ENCODE measurements at regions not wholly inside any gene's neighbourhood (a gene's known extent, or its start where the extent isn't known, plus 50 kb on each side); places are given as distances from the start of the nearest gene placed in this dataset.
"Not testable (repeated sequence)": the region's sequence is repeated elsewhere in the genome, so short reads cannot be mapped to it uniquely, and the experiment has no call there.

- H3K9ac ChIP-seq (ENCODE audit: low read length), result no peak overlapping the region
- H3K27me3 ChIP-seq (ENCODE audit: low read depth, low read length), result no peaks in the 10 kb centered on the region
- H3K9me3 ChIP-seq (ENCODE audit: insufficient read depth, low read length), result no peaks in the 10 kb centered on the region
- no peaks in the 10 kb centered on the region for H3K79me2 ChIP-seq (ENCODE audit: low read length)
- H3K27ac ChIP-seq (ENCODE audit: low read length), result no peak overlapping the region
- no peak overlapping the region for H3K4me2 ChIP-seq (ENCODE audit: low read length)
- H3K36me3 ChIP-seq (replicated peaks; ENCODE audit: low read depth, low read length), result no peaks in the 10 kb centered on the region
- no peaks in the 10 kb centered on the region for H4K20me1 ChIP-seq (ENCODE audit: insufficient read depth, low read length)
- TF ChIP-seq EZH2phosphoT487 (IDR thresholded peaks at IDR 0.05; ENCODE audit: low read depth) (no peak), CTCF (IDR thresholded peaks at IDR 0.05; ENCODE audit: low read depth, low read length) (no peak)
- H2AFZ ChIP-seq (ENCODE audit: low read depth, low read length), result no peak overlapping the region
- H3K4me3 ChIP-seq (ENCODE audit: low read length), result no peak overlapping the region
- H3K4me1 ChIP-seq (ENCODE audit: low read length), result no peaks in the 10 kb centered on the region
Observed at GRCh38 chr6:164942271-164942670, 367.1 kb downstream of the C6orf118 start.

GRCh38 chr6:164933238-164933794 is 376.1 kb downstream of the C6orf118 start:
- H3K4me2 ChIP-seq (ENCODE audit: low read length); H3K36me3 ChIP-seq (replicated peaks; ENCODE audit: low read depth, low read length); H3K27ac ChIP-seq (ENCODE audit: low read length); H3K79me2 ChIP-seq (ENCODE audit: low read length); H3K27me3 ChIP-seq (ENCODE audit: low read depth, low read length); H3K4me1 ChIP-seq (ENCODE audit: low read length); H3K9ac ChIP-seq (ENCODE audit: low read length); H3K4me3 ChIP-seq (ENCODE audit: low read length); H2AFZ ChIP-seq (ENCODE audit: low read depth, low read length); H4K20me1 ChIP-seq (ENCODE audit: insufficient read depth, low read length); H3K9me3 ChIP-seq (ENCODE audit: insufficient read depth, low read length): not testable (repeated sequence)

- Histone ChIP-seq H3K4me2 (ENCODE audit: low read length) (no peak overlapping the region), H3K4me1 (ENCODE audit: low read length) (no peaks in the 10 kb centered on the region), H2AFZ (ENCODE audit: low read depth, low read length) (no peak overlapping the region), H3K36me3 (replicated peaks; ENCODE audit: low read depth, low read length) (no peaks in the 10 kb centered on the region), H3K4me3 (ENCODE audit: low read length) (no peak overlapping the region), H3K79me2 (ENCODE audit: low read length) (no peaks in the 10 kb centered on the region), H3K9me3 (ENCODE audit: insufficient read depth, low read length) (no peaks in the 10 kb centered on the region), H3K27me3 (ENCODE audit: low read depth, low read length) (no peaks in the 10 kb centered on the region), H4K20me1 (ENCODE audit: insufficient read depth, low read length) (no peaks in the 10 kb centered on the region), H3K27ac (ENCODE audit: low read length) (no peak overlapping the region), H3K9ac (ENCODE audit: low read length) (no peak overlapping the region)
- TF ChIP-seq EZH2phosphoT487 (IDR thresholded peaks at IDR 0.05; ENCODE audit: low read depth) (no peak), CTCF (IDR thresholded peaks at IDR 0.05; ENCODE audit: low read depth, low read length) (no peak)
Observed at GRCh38 chr6:164929408-164929977, 379.9 kb downstream of the C6orf118 start.

GRCh38 chr6:164928728-164929407 is 380.5 kb downstream of the C6orf118 start:
- Histone ChIP-seq H3K4me2 (ENCODE audit: low read length) (no peak overlapping the region), H4K20me1 (ENCODE audit: insufficient read depth, low read length) (no peaks in the 10 kb centered on the region), H3K4me1 (ENCODE audit: low read length) (no peaks in the 10 kb centered on the region), H3K27ac (ENCODE audit: low read length) (no peak overlapping the region), H3K4me3 (ENCODE audit: low read length) (no peak overlapping the region), H3K9me3 (ENCODE audit: insufficient read depth, low read length) (no peaks in the 10 kb centered on the region), H3K36me3 (replicated peaks; ENCODE audit: low read depth, low read length) (no peaks in the 10 kb centered on the region), H2AFZ (ENCODE audit: low read depth, low read length) (no peak overlapping the region), H3K79me2 (ENCODE audit: low read length) (no peaks in the 10 kb centered on the region), H3K9ac (ENCODE audit: low read length) (no peak overlapping the region), H3K27me3 (ENCODE audit: low read depth, low read length) (no peaks in the 10 kb centered on the region)
- no peak for TF ChIP-seq CTCF (IDR thresholded peaks at IDR 0.05; ENCODE audit: low read depth, low read length)
